ENCODE measurements at regions not wholly inside any gene's neighbourhood (a gene's known extent, or its start where the extent isn't known, plus 50 kb on each side); places are given as distances from the start of the nearest gene placed in this dataset.

- H3K27ac ChIP-seq (ENCODE audit: low read length), result no peak overlapping the region
- no peak overlapping the region for H3K4me3 ChIP-seq (ENCODE audit: low read length)
- WGBS (ENCODE audit: insufficient coverage, insufficient read length), result no CpG with 5 or more reads among the region's 16 CpGs
- H3K4me1 ChIP-seq (ENCODE audit: control insufficient read depth, insufficient read depth, low read length), result no peaks in the 10 kb centered on the region
- no peak for DNase-seq (ENCODE audit: low read depth, low spot score)
- no peaks in the 10 kb centered on the region for H3K9me3 ChIP-seq (ENCODE audit: control insufficient read depth, insufficient read depth, low read length)
- H3K36me3 ChIP-seq (ENCODE audit: control insufficient read depth, insufficient read depth, low read length), result no peaks in the 10 kb centered on the region
- H3K27me3 ChIP-seq (ENCODE audit: control insufficient read depth, insufficient read depth, low read length), result no peaks in the 10 kb centered on the region
These were observed 285.7 kb upstream of the GALNT17 start for GRCh38 chr7:70846208-70846607.

DNA sequence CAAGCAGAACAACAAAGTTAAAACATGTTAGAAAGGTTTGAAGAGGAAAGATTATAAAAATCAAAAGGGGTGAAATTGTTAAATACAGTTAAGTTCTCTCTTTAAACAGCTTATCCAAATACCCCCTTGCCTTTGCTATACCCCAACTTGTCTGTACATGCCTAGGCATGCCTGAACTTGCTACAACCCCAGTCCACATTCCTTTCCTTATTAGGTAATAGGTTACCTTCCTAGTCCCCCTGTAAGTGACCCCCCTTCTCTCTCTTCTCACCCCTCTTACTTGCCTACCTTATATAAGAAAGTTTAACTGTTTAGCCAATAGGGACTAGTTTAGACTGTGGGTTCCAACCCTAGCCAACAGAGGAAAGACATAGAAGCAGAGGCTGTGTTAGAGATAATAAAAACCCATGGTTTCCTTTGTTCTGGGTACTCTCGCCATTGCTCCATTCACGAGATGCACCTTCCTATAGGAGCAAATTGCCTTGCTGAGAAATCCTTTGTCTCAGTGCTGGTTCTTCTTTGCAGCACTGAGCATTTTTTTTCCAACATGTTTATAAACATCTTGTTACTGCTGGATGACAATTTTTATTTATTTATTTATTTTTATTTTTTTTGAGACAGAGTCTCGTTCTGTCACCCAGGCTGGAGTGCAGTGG lies 282.2 kb upstream of the GALNT17 start:
- no peaks in the 10 kb centered on the region for H3K4me1 ChIP-seq (ENCODE audit: control insufficient read depth, insufficient read depth, low read length)
- no peak overlapping the region for H3K4me3 ChIP-seq (ENCODE audit: low read length)
- H3K9me3 ChIP-seq (ENCODE audit: control insufficient read depth, insufficient read depth, low read length), result no peaks in the 10 kb centered on the region; the same call in 1 of the 2 replicates
- no peaks in the 10 kb centered on the region for H3K36me3 ChIP-seq (ENCODE audit: control insufficient read depth, insufficient read depth, low read length)
- no peaks in the 10 kb centered on the region for H3K27me3 ChIP-seq (ENCODE audit: control insufficient read depth, insufficient read depth, low read length)
- no peak for DNase-seq (ENCODE audit: low read depth, low spot score)
- H3K27ac ChIP-seq (ENCODE audit: low read length), result no peak overlapping the region
- WGBS (ENCODE audit: insufficient coverage, insufficient read length), result no CpG with 5 or more reads among the region's 3 CpGs

- H3K4me1 ChIP-seq (ENCODE audit: control insufficient read depth, insufficient read depth, low read length), result no peaks in the 10 kb centered on the region; the same call in 1 of the 2 replicates
- no peaks in the 10 kb centered on the region for H3K36me3 ChIP-seq (ENCODE audit: control insufficient read depth, insufficient read depth, low read length)
- no CpG with 5 or more reads among the region's 1 CpG for WGBS (ENCODE audit: insufficient coverage, insufficient read length)
- no peak for DNase-seq (ENCODE audit: low read depth, low spot score)
- H3K27me3 ChIP-seq (ENCODE audit: control insufficient read depth, insufficient read depth, low read length), result no peaks in the 10 kb centered on the region
- H3K4me3 ChIP-seq (ENCODE audit: low read length), result no peak overlapping the region
- H3K27ac ChIP-seq (ENCODE audit: low read length), result no peak overlapping the region
- H3K9me3 ChIP-seq (ENCODE audit: control insufficient read depth, insufficient read depth, low read length), result no peaks in the 10 kb centered on the region; the same call in 1 of the 2 replicates
These were observed 276.6 kb upstream of the GALNT17 start for GRCh38 chr7:70855373-70855772.

GRCh38 chr7:70856901-70857630 lies 274.9 kb upstream of the GALNT17 start:
- no peaks in the 10 kb centered on the region for H3K36me3 ChIP-seq (ENCODE audit: control insufficient read depth, insufficient read depth, low read length)
- no peak overlapping the region for H3K4me3 ChIP-seq (ENCODE audit: low read length)
- H3K9me3 ChIP-seq (ENCODE audit: control insufficient read depth, insufficient read depth, low read length), result no peaks in the 10 kb centered on the region; the same call in 1 of the 2 replicates
- no peaks in the 10 kb centered on the region; the same call in 1 of the 2 replicates for H3K4me1 ChIP-seq (ENCODE audit: control insufficient read depth, insufficient read depth, low read length)
- DNase-seq (ENCODE audit: low read depth, low spot score), result peak; percentile 80
- no peaks in the 10 kb centered on the region for H3K27me3 ChIP-seq (ENCODE audit: control insufficient read depth, insufficient read depth, low read length)
- no peak overlapping the region for H3K27ac ChIP-seq (ENCODE audit: low read length)
- WGBS (ENCODE audit: insufficient coverage, insufficient read length), result no CpG with 5 or more reads among the region's 4 CpGs

DNA sequence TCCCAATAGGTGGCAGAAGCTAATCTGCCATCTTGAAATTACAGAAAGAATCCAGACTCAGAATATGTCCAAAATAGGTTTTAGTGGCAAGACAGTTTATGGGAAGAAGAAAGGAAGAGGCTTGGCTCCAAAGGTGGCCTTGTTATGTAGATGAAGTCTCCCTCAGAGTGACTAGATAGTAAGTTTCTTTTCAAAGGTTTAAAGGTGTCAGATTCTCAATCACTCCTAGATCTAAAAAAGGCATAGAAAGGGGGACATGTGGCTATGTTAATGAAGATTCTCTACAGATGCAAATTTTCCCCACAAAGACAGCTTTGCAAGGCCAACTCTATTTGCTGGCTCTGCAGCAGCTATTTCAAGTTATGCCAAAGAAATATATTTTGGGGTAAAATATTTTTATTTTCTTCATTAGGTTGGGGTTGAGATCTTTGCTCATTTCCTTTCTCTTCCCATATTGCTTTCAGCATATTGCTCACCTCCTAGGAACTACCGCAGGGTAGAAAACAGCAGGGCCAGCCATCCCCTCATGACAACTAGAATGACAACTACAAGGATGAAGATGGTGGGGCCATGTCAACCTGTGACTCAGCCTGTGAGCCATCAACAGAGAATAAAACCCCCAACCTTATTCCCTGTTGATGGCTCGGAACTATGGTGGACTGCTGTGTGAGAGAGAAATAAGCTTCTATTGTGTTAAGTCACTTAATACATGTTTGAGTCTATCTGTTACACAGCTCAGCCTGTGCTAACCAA lies 274.0 kb upstream of the GALNT17 start:
- no CpG with 5 or more reads among the region's 2 CpGs for WGBS (ENCODE audit: insufficient coverage, insufficient read length)
- DNase-seq (ENCODE audit: low read depth, low spot score), result peak; percentile 50
- no peak overlapping the region for H3K27ac ChIP-seq (ENCODE audit: low read length)
- H3K4me3 ChIP-seq (ENCODE audit: low read length), result no peak overlapping the region
- H3K9me3 ChIP-seq (ENCODE audit: control insufficient read depth, insufficient read depth, low read length), result no peaks in the 10 kb centered on the region; the same call in 1 of the 2 replicates
- no peaks in the 10 kb centered on the region for H3K36me3 ChIP-seq (ENCODE audit: control insufficient read depth, insufficient read depth, low read length)
- H3K4me1 ChIP-seq (ENCODE audit: control insufficient read depth, insufficient read depth, low read length), result no peaks in the 10 kb centered on the region; the same call in 1 of the 2 replicates
- no peaks in the 10 kb centered on the region for H3K27me3 ChIP-seq (ENCODE audit: control insufficient read depth, insufficient read depth, low read length)

DNA sequence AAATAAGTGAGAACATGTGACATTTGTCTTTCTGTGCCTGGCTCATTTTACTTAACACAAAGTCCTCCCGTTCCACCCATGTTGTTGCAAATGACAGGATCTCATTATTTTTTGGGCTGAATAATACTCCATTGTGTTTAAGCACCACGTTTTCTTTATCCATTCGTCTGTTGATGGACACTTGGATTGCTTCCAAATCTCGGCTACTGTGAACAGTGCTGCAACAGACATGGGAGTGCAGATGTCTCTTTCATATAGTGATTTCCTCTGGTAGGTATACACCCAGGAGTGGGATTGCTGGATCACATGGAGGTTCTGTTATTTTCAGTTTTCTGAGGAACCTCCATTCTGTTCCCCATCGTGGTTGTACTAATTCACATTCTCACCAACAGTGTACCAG lies 264.4 kb upstream of the GALNT17 start:
- Histone ChIP-seq H3K27ac (ENCODE audit: low read length) (no peak overlapping the region), H3K36me3 (ENCODE audit: control insufficient read depth, insufficient read depth, low read length) (no peaks in the 10 kb centered on the region), H3K27me3 (ENCODE audit: control insufficient read depth, insufficient read depth, low read length) (no peaks in the 10 kb centered on the region), H3K9me3 (ENCODE audit: control insufficient read depth, insufficient read depth, low read length) (no peaks in the 10 kb centered on the region), H3K4me3 (ENCODE audit: low read length) (no peak overlapping the region), H3K4me1 (ENCODE audit: control insufficient read depth, insufficient read depth, low read length) (no peaks in the 10 kb centered on the region)
- WGBS (ENCODE audit: insufficient coverage, insufficient read length), result no CpG with 5 or more reads among the region's 5 CpGs
- no peak for DNase-seq (ENCODE audit: low read depth, low spot score)

- no peaks in the 10 kb centered on the region for H3K4me1 ChIP-seq (ENCODE audit: control insufficient read depth, insufficient read depth, low read length)
- H3K9me3 ChIP-seq (ENCODE audit: control insufficient read depth, insufficient read depth, low read length), result no peaks in the 10 kb centered on the region
- no peaks in the 10 kb centered on the region for H3K36me3 ChIP-seq (ENCODE audit: control insufficient read depth, insufficient read depth, low read length)
- no peak overlapping the region for H3K4me3 ChIP-seq (ENCODE audit: low read length)
- H3K27me3 ChIP-seq (ENCODE audit: control insufficient read depth, insufficient read depth, low read length), result no peaks in the 10 kb centered on the region
- WGBS (ENCODE audit: insufficient coverage, insufficient read length), result no CpG with 5 or more reads among the region's 5 CpGs
- no peak for DNase-seq (ENCODE audit: low read depth, low spot score)
- no peak overlapping the region for H3K27ac ChIP-seq (ENCODE audit: low read length)
These were observed 261.6 kb upstream of the GALNT17 start for GRCh38 chr7:70870349-70870748.

- Histone ChIP-seq H3K4me1 (ENCODE audit: control insufficient read depth, insufficient read depth, low read length) (no peaks in the 10 kb centered on the region), H3K27ac (ENCODE audit: low read length) (no peak overlapping the region), H3K4me3 (ENCODE audit: low read length) (no peak overlapping the region), H3K36me3 (ENCODE audit: control insufficient read depth, insufficient read depth, low read length) (no peaks in the 10 kb centered on the region), H3K9me3 (ENCODE audit: control insufficient read depth, insufficient read depth, low read length) (no peaks in the 10 kb centered on the region), H3K27me3 (ENCODE audit: control insufficient read depth, insufficient read depth, low read length) (no peaks in the 10 kb centered on the region)
- DNase-seq (ENCODE audit: low read depth, low spot score), result no peak
- no CpG with 5 or more reads among the region's 2 CpGs for WGBS (ENCODE audit: insufficient coverage, insufficient read length)
These were observed 259.8 kb upstream of the GALNT17 start for GRCh38 chr7:70872188-70872587.

- no peak for DNase-seq (ENCODE audit: low read depth, low spot score)
- Histone ChIP-seq H3K4me3 (ENCODE audit: low read length) (no peak overlapping the region), H3K27ac (ENCODE audit: low read length) (no peak overlapping the region), H3K27me3 (ENCODE audit: control insufficient read depth, insufficient read depth, low read length) (no peaks in the 10 kb centered on the region), H3K4me1 (ENCODE audit: control insufficient read depth, insufficient read depth, low read length) (peaks cover 3% of the 10 kb centered on the region; the same call in 1 of the 2 replicates), H3K9me3 (ENCODE audit: control insufficient read depth, insufficient read depth, low read length) (no peaks in the 10 kb centered on the region), H3K36me3 (ENCODE audit: control insufficient read depth, insufficient read depth, low read length) (no peaks in the 10 kb centered on the region)
- no CpG with 5 or more reads among the region's 7 CpGs for WGBS (ENCODE audit: insufficient coverage, insufficient read length)
These were observed 250.6 kb upstream of the GALNT17 start for GRCh38 chr7:70881167-70881847.

Data from iPS DF 6.9 (cell line).